Smooth muscle cell (in vitro differentiated cells): ENCODE measurements at regions not wholly inside any gene's neighbourhood (a gene's known extent, or its start where the extent isn't known, plus 50 kb on each side); places are given as distances from the start of the nearest gene placed in this dataset.
A peak's percentile ranks its signal among the peaks of the same experiment; 100 is the strongest.

Experiments used
- DNase-seq: peaks from one replicate; lab custom pipeline; 2025; ENCODE audit not compliant: unreplicated experiment; lab: John Stamatoyannopoulos, UW
- H2AFZ ChIP-seq: fragments of 200-600 bp; sonication (generic); 2 replicates; pipeline ENCODE4 v1.6.0; 2016; ENCODE audit warnings: antibody characterized with exemption, low read depth, mild to moderate bottlenecking
- H3F3A ChIP-seq: fragments of 200-600 bp; sonication (generic); 2 replicates; pipeline ENCODE4 v1.6.0; 2017; ENCODE audit warnings: antibody characterized with exemption, low read depth
- H3K27ac ChIP-seq: fragments of 200-600 bp; sonication (generic); 2 replicates; pipeline ENCODE4 v1.5.1; 2016; ENCODE audit warnings: low read depth, mild to moderate bottlenecking
- H3K27me3 ChIP-seq: fragments of 200-600 bp; sonication (generic); 2 replicates; pipeline ENCODE4 v1.6.1; 2016; ENCODE audit warnings: low read depth, mild to moderate bottlenecking
- H3K36me3 ChIP-seq: fragments of 200-600 bp; sonication (generic); 2 replicates; pipeline ENCODE4 v1.5.1; 2016; ENCODE audit warnings: low read depth
- H3K4me1 ChIP-seq: fragments of 200-600 bp; sonication (generic); 2 replicates; pipeline ENCODE4 v1.5.1; 2016; ENCODE audit warnings: low read depth
- H3K4me2 ChIP-seq: fragments of 200-600 bp; sonication (generic); 2 replicates; pipeline ENCODE4 v1.6.0; 2016; ENCODE audit warnings: mild to moderate bottlenecking
- H3K4me3 ChIP-seq: fragments of 200-600 bp; sonication (generic); 2 replicates; pipeline ENCODE4 v1.5.1; 2016; ENCODE audit warnings: mild to moderate bottlenecking
- H3K79me2 ChIP-seq: fragments of 200-600 bp; sonication (generic); 2 replicates; pipeline ENCODE4 v1.6.0; 2016; ENCODE audit warnings: low read depth, mild to moderate bottlenecking
- H3K9ac ChIP-seq: fragments of 200-600 bp; sonication (generic); 2 replicates; pipeline ENCODE4 v1.6.0; 2016; ENCODE audit warnings: low read depth
- H3K9me3 ChIP-seq: fragments of 200-600 bp; sonication (generic); replicated peaks from 2 replicates; pipeline ENCODE4 v1.5.1; 2016; ENCODE audit warnings: low read depth
- H4K20me1 ChIP-seq: fragments of 200-600 bp; sonication (generic); 2 replicates; pipeline ENCODE4 v1.6.0; 2016; ENCODE audit warnings: low read depth
- WGBS: methylation state at CpG from one replicate; pipeline ENCODE4 v1.1.7; 2016; ENCODE audit warnings: low lambda C conversion rate; 5-methylcytosine and 5-hydroxymethylcytosine counted together
- TF ChIP-seq, protein P1 (sequence below): fragments of 200-600 bp; sonication (generic); IDR thresholded peaks from 2 replicates; pipeline ENCODE4 v1.5.1; 2017; ENCODE audit warnings: borderline replicate concordance, mild to moderate bottlenecking, antibody characterized with exemption; ENCODE audit not compliant: insufficient read depth, poor library complexity, severe bottlenecking

DNA sequence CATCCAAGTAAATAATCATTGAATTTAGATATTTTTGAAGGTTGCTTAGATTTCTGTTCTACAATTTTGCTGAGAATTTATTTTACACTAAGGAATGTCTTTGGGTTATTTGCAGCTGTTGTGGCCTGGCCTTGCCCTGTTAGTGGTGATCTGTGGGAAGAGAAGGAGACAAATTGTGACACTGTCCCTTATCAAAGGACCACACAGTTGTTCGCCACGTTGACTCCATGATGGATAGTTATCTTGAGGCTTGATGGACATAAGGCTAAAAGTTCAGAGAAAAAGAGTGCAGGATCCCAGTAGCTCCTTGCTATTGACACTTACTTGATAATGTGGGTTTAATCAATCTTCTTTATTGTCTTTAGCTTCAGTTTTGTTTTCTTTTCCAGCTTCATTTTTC, 186.6 kb upstream of the MEF2C start:
- Histone ChIP-seq H3K4me3 (no peak overlapping the region), H3K4me1 (peaks cover 8% of the 10 kb centered on the region), H3K27ac (no peak overlapping the region), H3K9ac (no peak overlapping the region), H3K4me2 (no peak overlapping the region), H3F3A (no peaks in the 10 kb centered on the region), H3K9me3 (no peaks in the 10 kb centered on the region), H3K36me3 (no peaks in the 10 kb centered on the region), H2AFZ (no peak overlapping the region), H4K20me1 (no peaks in the 10 kb centered on the region), H3K79me2 (no peaks in the 10 kb centered on the region), H3K27me3 (no peaks in the 10 kb centered on the region)
- TF ChIP-seq, protein P1, sequence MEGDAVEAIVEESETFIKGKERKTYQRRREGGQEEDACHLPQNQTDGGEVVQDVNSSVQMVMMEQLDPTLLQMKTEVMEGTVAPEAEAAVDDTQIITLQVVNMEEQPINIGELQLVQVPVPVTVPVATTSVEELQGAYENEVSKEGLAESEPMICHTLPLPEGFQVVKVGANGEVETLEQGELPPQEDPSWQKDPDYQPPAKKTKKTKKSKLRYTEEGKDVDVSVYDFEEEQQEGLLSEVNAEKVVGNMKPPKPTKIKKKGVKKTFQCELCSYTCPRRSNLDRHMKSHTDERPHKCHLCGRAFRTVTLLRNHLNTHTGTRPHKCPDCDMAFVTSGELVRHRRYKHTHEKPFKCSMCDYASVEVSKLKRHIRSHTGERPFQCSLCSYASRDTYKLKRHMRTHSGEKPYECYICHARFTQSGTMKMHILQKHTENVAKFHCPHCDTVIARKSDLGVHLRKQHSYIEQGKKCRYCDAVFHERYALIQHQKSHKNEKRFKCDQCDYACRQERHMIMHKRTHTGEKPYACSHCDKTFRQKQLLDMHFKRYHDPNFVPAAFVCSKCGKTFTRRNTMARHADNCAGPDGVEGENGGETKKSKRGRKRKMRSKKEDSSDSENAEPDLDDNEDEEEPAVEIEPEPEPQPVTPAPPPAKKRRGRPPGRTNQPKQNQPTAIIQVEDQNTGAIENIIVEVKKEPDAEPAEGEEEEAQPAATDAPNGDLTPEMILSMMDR = no peak
- WGBS = 80% methylated on average over 2 of the region's 2 CpGs
- DNase-seq = no peak

DNA sequence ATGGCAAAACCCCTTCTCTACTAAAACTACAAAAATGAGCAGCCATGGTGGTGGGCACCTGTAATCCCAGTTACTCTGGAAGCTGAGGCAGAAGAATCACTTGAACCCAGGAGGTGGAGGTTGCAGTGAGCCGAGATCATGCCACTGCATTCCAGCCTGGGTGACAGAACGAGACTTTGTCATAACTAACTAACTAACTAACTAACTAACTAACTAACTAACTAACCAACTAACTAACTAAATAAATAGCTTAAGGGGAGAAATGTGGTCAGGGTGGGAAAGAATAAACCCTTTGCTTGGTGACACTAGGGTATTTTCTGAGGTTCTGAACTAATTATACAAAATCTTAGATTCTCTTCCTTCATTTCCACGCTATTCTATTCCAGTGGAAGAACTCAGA, 184.4 kb upstream of the MEF2C start:
- TF ChIP-seq, protein P1 = no peak

DNA sequence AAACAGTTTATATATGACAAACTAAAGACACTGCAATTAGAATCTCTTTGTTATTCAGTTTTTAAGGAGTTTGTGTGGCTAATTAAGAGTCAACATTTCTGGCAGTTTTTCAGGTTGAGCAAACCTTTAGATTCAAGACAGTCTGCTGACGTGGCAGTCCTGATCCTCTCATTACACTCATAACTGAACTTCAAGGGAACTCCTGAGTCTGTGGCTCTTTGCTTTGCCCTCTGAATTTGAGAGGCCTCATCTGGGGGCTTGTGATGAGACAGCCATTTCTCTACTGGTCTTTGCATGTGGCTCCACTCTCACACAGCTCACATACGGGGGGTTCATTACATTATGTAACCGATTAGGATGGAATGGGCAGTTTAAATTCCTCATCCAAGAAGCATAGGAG, 182.9 kb upstream of the MEF2C start:
- Histone ChIP-seq H3K79me2 (no peaks in the 10 kb centered on the region), H2AFZ (peak overlapping the region; percentile 72), H3K9ac (no peak overlapping the region), H3K4me1 (peaks cover 8% of the 10 kb centered on the region), H3K9me3 (no peaks in the 10 kb centered on the region), H3K27me3 (no peaks in the 10 kb centered on the region), H3K4me2 (peak overlapping the region; percentile 20), H3F3A (no peaks in the 10 kb centered on the region), H3K36me3 (no peaks in the 10 kb centered on the region), H4K20me1 (no peaks in the 10 kb centered on the region), H3K27ac (no peak overlapping the region), H3K4me3 (no peak overlapping the region)
- 49% methylated on average over 3 of the region's 3 CpGs for WGBS
- no peak for DNase-seq
- TF ChIP-seq, protein P1 = no peak

More for the DNA sequence above, 184.4 kb upstream of the MEF2C start:
- no peak for DNase-seq
- H3K79me2 ChIP-seq = no peaks in the 10 kb centered on the region
- 96% methylated on average over 3 of the region's 3 CpGs for WGBS
- H3K27me3 ChIP-seq = no peaks in the 10 kb centered on the region
- H3K4me1 ChIP-seq = peaks cover 8% of the 10 kb centered on the region
- H3K9me3 ChIP-seq = no peaks in the 10 kb centered on the region
- H3F3A ChIP-seq = no peaks in the 10 kb centered on the region
- no peak overlapping the region for H3K27ac ChIP-seq
- H3K4me3 ChIP-seq = no peak overlapping the region
- no peak overlapping the region for H2AFZ ChIP-seq
- no peaks in the 10 kb centered on the region for H3K36me3 ChIP-seq
- H3K4me2 ChIP-seq = no peak overlapping the region
- H3K9ac ChIP-seq = no peak overlapping the region
- no peaks in the 10 kb centered on the region for H4K20me1 ChIP-seq

DNA sequence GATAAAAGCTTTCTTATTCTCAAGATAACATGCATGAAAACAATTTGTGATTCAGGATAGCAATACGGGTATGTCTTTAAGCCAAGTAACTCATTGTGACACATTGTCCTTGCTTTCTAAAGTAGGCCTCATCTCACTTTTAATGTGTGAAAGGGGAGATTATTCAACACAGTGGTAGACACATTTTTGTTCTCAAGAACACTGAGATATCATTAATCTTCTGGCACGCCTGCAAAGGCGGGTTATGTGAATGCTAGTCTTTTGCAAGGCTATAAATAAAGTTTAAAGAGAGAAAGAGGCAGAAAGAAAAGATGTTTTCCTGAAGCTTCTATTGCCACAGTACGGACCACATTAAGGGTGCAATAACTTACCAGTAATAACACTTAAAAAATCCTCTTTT, 181.8 kb upstream of the MEF2C start:
- no peak overlapping the region for H3K9ac ChIP-seq
- H3K4me2 ChIP-seq = peak overlapping the region; percentile 4
- 37% methylated on average over 4 of the region's 4 CpGs for WGBS
- no peaks in the 10 kb centered on the region for H3K79me2 ChIP-seq
- no peak overlapping the region for H2AFZ ChIP-seq
- H3K4me1 ChIP-seq = peaks cover 8% of the 10 kb centered on the region
- no peaks in the 10 kb centered on the region for H3K27me3 ChIP-seq
- H3K9me3 ChIP-seq = no peaks in the 10 kb centered on the region
- TF ChIP-seq, protein P1 = no peak
- no peaks in the 10 kb centered on the region for H3K36me3 ChIP-seq
- no peak overlapping the region for H3K27ac ChIP-seq
- no peak for DNase-seq
- H3F3A ChIP-seq = no peaks in the 10 kb centered on the region
- no peaks in the 10 kb centered on the region for H4K20me1 ChIP-seq
- no peak overlapping the region for H3K4me3 ChIP-seq
